A673 (cell line): ENCODE measurements at regions not wholly inside any gene's neighbourhood (a gene's known extent, or its start where the extent isn't known, plus 50 kb on each side); places are given as distances from the start of the nearest gene placed in this dataset.

Experiments
- EZH2 ChIP-seq: fragments of 200-600 bp; sonication (generic); IDR thresholded peaks from 2 replicates; pipeline ENCODE4 v1.6.1; 2017; ENCODE audit warnings: borderline replicate concordance, low read depth, mild to moderate bottlenecking, mixed read lengths, antibody characterized with exemption, low read length; ENCODE audit not compliant: poor library complexity, severe bottlenecking
- TF ChIP-seq, protein P1 (sequence below): fragments of 300-800, 200-600 bp; sonication (generic); conservative IDR thresholded peaks from 2 replicates; pipeline ENCODE4 v1.5.1; 2017; ENCODE audit warnings: low read depth, mild to moderate bottlenecking, antibody characterized with exemption, low read length, moderate library complexity, mixed read lengths

- TF ChIP-seq, protein P1, sequence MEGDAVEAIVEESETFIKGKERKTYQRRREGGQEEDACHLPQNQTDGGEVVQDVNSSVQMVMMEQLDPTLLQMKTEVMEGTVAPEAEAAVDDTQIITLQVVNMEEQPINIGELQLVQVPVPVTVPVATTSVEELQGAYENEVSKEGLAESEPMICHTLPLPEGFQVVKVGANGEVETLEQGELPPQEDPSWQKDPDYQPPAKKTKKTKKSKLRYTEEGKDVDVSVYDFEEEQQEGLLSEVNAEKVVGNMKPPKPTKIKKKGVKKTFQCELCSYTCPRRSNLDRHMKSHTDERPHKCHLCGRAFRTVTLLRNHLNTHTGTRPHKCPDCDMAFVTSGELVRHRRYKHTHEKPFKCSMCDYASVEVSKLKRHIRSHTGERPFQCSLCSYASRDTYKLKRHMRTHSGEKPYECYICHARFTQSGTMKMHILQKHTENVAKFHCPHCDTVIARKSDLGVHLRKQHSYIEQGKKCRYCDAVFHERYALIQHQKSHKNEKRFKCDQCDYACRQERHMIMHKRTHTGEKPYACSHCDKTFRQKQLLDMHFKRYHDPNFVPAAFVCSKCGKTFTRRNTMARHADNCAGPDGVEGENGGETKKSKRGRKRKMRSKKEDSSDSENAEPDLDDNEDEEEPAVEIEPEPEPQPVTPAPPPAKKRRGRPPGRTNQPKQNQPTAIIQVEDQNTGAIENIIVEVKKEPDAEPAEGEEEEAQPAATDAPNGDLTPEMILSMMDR, result no peak
- TF ChIP-seq EZH2, result no peak
These were observed 278.8 kb upstream of the PPARGC1A start for GRCh38 chr4:24168658-24169057.
